GM19452 (cell line): ENCODE measurements at regions not wholly inside any gene's neighbourhood (a gene's known extent, or its start where the extent isn't known, plus 50 kb on each side); places are given as distances from the start of the nearest gene placed in this dataset.

Source experiments
- ATAC-seq: cut with Tn5 transposase; IDR thresholded peaks from one replicate; pipeline ENCODE4 v1.9.1; 2021; ENCODE audit not compliant: unreplicated experiment

DNA sequence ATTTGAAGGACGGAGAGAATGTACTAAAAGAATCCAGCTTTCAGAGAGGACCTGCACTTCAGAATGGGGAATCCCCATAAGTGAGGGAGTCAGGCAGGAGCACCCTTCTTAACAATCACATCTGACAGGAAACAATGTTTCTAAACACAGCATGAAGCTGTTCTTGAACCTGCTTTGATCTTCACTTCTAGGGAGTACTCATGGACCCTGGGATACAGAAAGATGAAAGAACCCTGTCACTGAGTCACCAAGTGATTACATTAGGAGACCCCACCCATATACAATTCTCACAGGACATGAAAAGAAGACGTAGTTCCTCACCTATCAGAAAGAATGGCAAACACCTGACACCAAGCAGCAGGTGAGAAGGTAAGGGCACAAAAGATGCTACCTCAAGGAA, 296.9 kb upstream of the ZC3H12C start:
- ATAC-seq: no peak

GRCh38 chr11:109798521-109798920, 294.7 kb upstream of the ZC3H12C start:
- no peak for ATAC-seq

- no peak for ATAC-seq
Observed at GRCh38 chr11:109799604-109800003, 293.6 kb upstream of the ZC3H12C start.

DNA sequence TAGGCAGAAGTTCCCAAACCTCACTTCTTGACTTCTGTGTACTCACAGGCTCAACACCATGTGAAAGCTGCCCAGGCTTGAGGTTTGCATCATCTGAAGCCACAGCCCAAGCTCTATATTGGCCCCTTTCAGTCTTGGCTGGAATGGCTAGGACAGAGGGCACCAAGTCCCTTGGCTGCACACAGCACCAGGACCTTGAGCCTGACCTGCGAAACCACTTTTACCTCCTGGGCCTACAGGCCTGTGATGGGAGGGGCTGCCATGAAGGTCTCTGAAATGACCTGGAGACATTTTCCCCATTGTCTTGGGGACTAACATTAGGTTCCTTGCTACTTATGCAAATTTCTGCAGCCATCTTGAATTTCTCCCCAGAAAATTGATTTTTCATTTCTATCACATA, 288.3 kb upstream of the ZC3H12C start:
- no peak for ATAC-seq

GRCh38 chr11:109806205-109806604, 287.0 kb upstream of the ZC3H12C start:
- ATAC-seq: no peak

- no peak for ATAC-seq
Observed at GRCh38 chr11:109808569-109808968, 284.6 kb upstream of the ZC3H12C start.

- no peak for ATAC-seq
Observed at GRCh38 chr11:109814824-109815223, 278.4 kb upstream of the ZC3H12C start.

DNA sequence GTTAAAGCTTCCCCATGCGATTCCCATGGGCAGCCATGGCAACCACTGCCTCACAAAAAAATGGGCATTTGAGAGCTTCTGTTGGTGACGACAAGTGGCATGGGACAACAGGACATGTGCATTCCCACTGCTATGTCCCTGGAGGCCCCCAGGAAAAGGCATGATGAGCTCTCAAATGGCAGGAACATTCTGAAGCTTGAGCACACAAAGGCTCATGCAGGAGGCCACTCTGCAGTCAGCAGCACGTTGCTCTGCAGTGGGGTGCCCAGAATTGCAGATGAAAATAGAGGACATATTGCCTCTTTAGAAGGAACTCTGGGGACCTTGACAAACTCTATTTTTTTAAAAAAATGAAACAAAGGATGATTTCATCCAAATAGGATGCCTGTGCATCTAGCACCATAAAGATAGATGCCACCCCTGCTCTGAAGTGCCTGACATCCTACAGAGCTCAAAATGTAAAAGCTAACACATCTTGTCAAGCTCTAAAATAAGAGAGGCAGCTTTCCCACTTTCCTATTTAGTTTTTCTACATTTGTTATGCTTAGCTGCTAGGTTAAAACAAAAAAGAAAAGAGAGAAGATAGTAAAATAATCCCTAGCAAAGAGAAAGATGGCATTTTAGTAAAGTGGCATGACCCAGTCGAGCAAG, 277.6 kb upstream of the ZC3H12C start:
- no peak for ATAC-seq

DNA sequence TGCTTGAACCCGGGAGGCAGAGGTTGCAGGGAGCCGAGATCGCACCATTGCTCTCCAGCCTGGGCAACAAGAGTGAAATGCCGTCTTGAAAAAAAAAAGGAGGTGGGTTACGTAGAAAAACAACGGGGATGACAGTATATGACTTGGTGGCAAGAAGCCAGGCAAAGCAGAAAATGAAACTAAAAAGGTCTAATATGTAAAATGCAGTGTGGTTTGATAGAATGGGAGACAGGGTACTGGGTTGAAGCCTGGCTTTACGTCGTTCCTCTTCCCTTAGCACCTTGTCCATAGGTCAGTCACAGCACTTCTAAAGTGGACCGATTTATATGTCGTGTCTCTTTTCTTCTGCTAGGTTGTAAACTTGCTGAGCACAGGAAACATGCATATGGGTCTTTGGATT, 274.9 kb upstream of the ZC3H12C start:
- no peak for ATAC-seq

DNA sequence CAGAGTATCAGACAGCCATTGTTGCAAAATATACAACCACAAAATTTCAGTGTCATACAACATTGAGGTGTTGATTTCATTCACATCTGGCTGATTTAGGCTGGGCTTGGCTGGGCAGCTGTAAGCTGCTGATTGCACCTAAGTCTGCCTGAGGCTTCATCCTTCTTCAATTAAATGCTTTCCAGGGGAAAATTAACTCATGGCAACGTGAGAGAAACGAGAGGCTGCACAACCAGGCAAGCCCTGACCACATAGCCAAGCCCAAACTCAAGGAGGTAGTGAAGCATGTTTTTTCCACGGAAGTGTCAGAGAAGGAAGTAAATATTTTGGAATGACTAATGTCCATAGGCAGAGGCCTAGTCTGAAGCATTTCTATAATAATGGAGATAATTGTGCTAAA, 273.8 kb upstream of the ZC3H12C start:
- ATAC-seq: no peak

DNA sequence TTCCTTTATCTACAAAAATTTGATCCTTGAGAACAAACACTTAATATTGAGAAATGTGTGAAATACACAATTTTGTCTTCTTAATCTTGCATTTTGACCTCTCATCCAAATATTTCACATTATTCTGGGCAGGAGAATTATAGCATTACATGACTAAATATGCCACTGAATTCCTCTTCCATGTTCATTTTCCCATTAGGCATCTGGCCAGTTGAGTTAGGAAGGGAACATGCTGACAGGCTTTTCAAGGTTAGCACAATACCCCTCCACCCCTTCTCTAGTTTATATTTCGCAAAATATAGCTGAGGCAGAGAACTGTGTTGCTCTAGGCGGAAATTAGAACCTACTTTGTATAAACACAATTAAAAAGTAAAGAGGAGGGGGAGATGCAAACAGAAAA, 271.7 kb upstream of the ZC3H12C start:
- no peak for ATAC-seq

- ATAC-seq: no peak
Observed at GRCh38 chr11:109822436-109823102, 270.6 kb upstream of the ZC3H12C start.

- ATAC-seq: no peak
Observed at GRCh38 chr11:109828387-109828786, 264.8 kb upstream of the ZC3H12C start.

DNA sequence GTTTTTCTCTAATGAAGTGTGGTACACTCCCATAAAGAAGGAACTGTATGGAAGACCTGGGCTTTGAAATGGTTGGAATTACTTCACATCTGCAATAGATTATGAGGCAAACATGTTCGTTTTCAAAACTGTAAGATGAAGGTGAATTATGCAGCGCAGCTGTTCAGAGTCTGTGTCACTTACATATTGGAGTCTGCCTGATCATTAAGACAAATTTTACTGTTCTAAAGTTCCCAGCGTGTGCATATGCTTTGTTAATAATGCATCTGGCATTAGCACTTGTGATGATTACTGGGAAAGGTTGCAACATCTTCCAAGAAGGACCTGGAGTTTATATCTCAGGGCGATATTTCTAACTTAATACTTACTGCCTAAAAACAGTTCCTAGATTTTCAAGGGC, 255.2 kb upstream of the ZC3H12C start:
- no peak for ATAC-seq

DNA sequence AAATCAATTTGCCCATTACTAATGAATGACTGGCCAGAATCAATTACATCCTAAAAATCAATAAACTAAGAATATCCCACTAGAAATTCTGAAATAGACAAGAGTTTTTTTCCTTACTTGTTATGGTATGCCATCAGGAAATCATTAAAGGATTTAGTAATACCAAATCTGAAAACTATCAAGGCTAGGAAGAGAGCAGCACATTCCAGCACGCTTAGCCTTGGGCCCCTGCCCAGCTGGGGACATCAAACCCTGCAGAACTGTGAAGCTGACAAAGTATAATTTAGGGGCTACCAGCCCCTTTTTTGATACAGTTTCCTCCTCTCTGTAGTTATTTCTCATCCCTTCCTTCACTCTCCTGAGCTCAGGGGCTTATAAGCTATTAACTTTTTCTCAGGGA, 247.8 kb upstream of the ZC3H12C start:
- no peak for ATAC-seq

- ATAC-seq: no peak
Observed at GRCh38 chr11:109847621-109848020, 245.6 kb upstream of the ZC3H12C start.

GRCh38 chr11:109849051-109849450, 244.1 kb upstream of the ZC3H12C start:
- no peak for ATAC-seq

DNA sequence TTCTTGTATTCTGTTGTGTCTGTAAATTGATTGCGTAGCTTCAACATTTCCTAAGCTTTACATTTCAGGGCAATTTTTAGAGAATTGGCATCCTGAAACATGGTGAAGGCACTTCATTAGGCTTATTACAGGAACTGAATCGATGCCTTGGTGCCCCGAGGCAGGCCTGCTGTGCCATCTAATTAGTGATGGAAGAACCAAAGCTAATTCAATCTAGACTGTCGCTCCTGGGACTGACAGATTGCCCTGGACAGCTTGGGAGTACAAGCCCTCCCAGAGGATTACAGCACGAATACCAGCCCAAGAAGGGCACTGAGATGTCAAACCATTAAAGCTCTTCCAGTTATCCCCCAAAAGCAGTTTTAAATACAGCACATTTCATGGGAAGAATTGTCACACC, 243.2 kb upstream of the ZC3H12C start:
- no peak for ATAC-seq

- ATAC-seq: no peak
Observed at GRCh38 chr11:109851780-109852390, 241.3 kb upstream of the ZC3H12C start.

DNA sequence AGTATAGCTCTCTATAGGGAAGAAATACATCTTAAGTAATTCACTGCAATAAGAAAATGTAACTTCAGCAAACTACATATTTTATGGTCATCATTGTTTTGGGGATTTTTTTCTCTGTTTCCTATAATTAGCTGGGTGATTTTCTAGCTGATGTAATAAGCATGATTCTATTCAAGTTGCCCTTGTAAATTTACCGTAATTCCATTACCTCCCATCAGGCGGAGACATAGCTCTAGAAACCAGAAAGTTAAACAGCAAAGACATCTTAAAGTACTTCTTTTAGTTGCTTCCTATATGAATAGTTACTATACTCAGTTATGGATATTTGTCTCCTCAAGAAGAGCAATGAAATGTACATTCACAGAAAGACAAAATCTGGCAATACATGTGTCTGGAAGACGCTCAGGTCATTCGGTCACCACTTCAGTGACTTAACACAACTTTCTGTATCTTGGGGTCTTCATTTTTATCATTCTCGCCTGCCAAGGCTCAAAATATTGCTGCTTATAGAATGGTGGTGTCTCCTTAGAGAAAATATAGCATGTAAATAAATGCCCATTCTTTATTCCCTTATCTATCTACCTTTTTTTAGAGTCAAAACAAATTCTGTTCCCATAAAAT, 239.9 kb upstream of the ZC3H12C start:
- no peak for ATAC-seq

- no peak for ATAC-seq
Observed at GRCh38 chr11:109854731-109855130, 238.5 kb upstream of the ZC3H12C start.

DNA sequence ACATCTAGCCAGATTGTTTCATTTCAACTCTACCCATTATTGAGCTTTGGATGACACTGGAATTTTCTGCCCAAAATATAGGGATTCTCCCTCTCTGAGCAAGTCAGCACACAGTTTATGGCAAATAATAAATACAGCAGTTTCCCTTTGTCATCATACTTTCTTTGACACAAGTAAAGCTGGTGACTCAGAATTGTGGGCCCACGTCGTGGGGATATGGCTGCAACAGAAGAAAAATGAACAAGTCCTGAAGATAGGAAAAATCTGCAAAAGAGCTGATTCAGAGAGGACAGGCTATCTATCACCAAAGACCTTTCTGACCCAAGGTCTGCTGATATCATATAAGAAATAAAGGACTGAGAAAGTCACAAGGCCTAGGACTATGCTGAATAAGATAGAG, 236.3 kb upstream of the ZC3H12C start:
- ATAC-seq: no peak
